ENCODE measurements at regions not wholly inside any gene's neighbourhood (a gene's known extent, or its start where the extent isn't known, plus 50 kb on each side); places are given as distances from the start of the nearest gene placed in this dataset.

DNA sequence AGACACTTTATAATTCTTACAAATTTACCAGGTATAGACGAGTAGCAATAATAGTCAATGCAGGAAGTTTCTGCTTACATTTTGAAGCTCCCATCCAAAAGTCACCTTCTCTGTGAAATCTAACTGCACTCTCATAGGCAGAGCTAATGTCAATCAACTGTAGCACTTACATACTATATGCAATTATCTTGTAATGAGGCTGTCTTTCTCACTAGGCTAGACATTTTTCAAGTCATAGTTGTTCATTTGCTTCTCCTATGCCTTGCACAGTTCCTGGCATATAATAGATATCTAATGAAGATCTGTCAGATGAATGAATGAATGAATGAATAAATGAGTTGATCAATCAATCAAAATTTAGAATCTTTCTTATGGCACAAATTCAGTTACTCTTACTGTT, 273.0 kb upstream of the DAB1 start:
- no peak overlapping the region for H3K27ac Mint-ChIP-seq
- no peaks in the 10 kb centered on the region for H3K4me1 Mint-ChIP-seq
- peaks cover 18% of the 10 kb centered on the region for H3K9me3 Mint-ChIP-seq
- peaks cover 5% of the 10 kb centered on the region for H3K27me3 Mint-ChIP-seq
- peaks cover 4% of the 10 kb centered on the region for H3K36me3 Mint-ChIP-seq
- no peak overlapping the region for H3K4me3 Mint-ChIP-seq

DNA sequence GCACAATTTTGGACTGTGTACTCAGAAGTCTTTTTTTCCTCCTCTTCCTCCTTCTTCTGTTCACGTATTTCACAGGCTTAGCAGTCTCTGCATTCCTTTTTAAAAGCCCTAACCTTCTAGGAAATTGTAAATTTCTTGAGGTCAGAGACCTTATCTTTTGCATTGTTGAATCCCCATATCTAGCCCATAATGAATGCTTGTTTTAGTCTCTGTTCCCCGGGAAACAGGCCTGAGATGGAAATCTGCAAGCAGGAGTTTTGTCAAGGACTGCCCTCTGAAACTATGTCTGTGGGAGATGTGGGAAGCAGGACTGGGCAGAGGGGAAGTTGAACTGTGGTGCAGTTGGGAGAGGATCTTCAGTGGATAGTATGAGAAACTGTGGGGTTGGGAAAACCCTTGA, 272.2 kb upstream of the DAB1 start:
- Mint-ChIP-seq H3K4me3 (no peak overlapping the region), H3K27me3 (peaks cover 5% of the 10 kb centered on the region), H3K9me3 (peaks cover 18% of the 10 kb centered on the region), H3K27ac (no peak overlapping the region), H3K4me1 (no peaks in the 10 kb centered on the region), H3K36me3 (peaks cover 4% of the 10 kb centered on the region)

DNA sequence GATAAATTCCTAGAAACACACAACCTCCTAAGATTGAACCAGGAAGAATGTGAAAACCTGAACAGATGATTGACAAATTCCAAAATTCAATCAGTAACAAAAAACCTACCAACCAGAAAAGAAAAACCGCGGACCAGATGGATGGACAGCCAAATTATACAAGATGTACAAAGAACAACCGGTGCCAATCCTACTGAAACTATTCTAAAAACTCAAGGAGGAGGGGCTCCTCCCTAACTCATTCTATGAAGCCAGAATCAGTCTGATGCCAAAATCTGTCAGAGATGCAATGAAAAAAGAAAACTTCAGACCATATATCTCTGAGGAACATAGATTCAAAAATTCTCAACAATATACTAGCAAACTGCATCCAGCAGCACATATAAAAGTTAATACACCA, 262.4 kb upstream of the DAB1 start:
- peaks cover 38% of the 10 kb centered on the region for H3K9me3 Mint-ChIP-seq
- no peaks in the 10 kb centered on the region for H3K27me3 Mint-ChIP-seq
- H3K4me1 Mint-ChIP-seq = no peaks in the 10 kb centered on the region
- H3K4me3 Mint-ChIP-seq = no peak overlapping the region
- H3K27ac Mint-ChIP-seq = no peak overlapping the region
- no peaks in the 10 kb centered on the region for H3K36me3 Mint-ChIP-seq

DNA sequence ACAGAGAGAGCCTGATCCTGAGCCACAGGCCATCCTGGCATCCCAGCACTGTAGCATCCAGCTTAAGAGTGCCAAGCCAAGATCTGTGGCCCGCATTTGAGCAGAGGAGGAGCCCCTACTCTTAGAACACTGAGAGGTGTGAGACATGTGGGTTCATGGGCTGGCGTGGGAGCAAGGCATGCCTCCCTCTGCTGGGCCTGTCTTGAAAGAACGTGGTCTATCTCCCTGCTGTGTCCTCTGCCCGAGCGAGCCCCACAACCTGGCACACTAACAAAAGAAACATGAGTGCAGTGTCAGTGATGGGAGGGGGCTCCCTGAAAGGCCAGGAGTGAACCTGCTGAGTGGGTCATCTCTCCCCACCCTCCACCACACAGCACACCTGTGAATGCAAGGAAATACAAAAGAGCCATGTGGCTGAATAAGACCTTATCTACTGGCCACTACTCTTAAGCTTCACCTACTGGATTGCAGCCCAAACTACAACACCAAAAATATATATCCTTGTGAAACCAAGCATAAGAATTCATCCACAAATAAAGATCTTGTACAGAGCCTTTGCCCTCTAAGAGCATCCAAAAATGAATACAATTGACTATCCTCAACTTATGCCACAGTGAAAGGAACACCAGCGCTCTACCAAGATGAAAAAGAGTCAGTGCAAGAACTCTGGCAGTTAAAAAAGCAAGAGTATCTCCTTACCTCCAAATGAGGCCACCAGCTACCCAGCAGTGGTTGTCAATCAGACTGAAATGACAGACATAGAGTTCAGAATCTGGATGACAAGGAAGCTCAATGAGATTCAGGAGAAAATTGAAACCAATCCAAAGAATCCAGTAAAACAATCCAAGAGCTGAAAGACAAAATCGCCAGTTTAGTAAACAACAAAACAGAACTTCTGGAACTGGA, 259.4 kb upstream of the DAB1 start:
- Mint-ChIP-seq H3K9me3 (peaks cover 28% of the 10 kb centered on the region), H3K27ac (no peak overlapping the region), H3K27me3 (peaks cover 3% of the 10 kb centered on the region), H3K4me3 (no peak overlapping the region), H3K4me1 (no peaks in the 10 kb centered on the region), H3K36me3 (no peaks in the 10 kb centered on the region)

DNA sequence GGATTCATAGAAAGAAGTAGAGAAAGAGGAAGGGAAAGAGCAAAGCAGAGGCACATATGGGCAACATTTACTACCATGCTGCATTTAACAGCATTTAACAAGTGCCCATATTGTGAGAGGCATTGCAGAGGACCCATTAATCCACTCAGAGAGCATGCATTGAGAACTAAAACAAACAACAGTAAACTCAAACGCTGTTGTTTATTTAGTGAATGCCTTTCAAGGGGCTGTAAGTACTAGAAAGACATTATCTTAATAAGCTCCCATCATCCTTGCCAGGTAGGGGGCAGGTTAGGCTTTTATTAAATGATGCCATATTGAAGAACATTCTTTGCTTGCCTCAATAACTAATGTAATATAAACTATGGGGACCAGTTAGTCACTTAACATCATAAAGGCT, 254.3 kb upstream of the DAB1 start:
- H3K27me3 Mint-ChIP-seq = peaks cover 3% of the 10 kb centered on the region
- no peak overlapping the region for H3K4me3 Mint-ChIP-seq
- no peaks in the 10 kb centered on the region for H3K9me3 Mint-ChIP-seq
- no peaks in the 10 kb centered on the region for H3K36me3 Mint-ChIP-seq
- no peaks in the 10 kb centered on the region for H3K4me1 Mint-ChIP-seq
- H3K27ac Mint-ChIP-seq = no peak overlapping the region

DNA sequence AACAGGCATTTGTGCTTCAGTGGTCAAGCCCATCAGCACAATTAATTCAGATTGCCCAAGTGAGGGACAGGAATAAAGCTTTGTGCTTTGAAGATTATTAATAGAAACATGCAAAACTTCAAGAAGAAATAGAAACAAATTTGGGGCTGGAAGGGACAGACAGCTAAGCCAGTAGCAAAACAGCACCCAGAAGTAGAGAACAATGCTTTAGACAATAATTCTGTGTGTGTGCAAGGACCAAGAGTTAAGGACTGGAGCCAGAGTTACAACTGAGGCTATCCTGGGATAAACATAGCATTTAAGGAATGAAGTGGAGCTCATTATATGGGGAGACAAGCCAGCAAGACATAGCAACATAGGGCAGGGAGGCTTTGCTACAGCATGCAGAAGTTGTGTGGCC, 251.9 kb upstream of the DAB1 start:
- peaks cover 3% of the 10 kb centered on the region for H3K27me3 Mint-ChIP-seq
- H3K4me1 Mint-ChIP-seq = no peaks in the 10 kb centered on the region
- H3K27ac Mint-ChIP-seq = no peak overlapping the region
- no peaks in the 10 kb centered on the region for H3K9me3 Mint-ChIP-seq
- no peak overlapping the region for H3K4me3 Mint-ChIP-seq
- no peaks in the 10 kb centered on the region for H3K36me3 Mint-ChIP-seq

DNA sequence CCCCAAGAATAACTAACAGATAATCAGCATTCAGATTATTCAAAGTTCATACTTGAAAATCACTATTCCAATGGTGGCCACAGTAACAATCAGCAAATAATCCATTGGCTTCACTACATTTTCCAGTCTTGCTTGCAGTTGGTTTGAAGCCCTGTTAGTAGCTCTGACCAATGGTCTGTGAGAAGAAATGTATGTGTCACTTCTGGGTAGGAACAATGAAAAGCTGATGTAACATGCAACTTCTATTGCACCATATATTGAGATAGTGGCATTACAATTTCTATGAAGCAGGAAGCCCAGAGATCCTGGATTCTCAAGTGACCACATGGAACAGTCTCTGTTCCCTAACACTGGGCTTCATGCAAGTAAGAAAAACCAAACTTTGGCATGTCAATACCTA, 250.9 kb upstream of the DAB1 start:
- no peaks in the 10 kb centered on the region for H3K36me3 Mint-ChIP-seq
- no peak overlapping the region for H3K4me3 Mint-ChIP-seq
- no peak overlapping the region for H3K27ac Mint-ChIP-seq
- H3K27me3 Mint-ChIP-seq = peaks cover 3% of the 10 kb centered on the region
- H3K9me3 Mint-ChIP-seq = no peaks in the 10 kb centered on the region
- no peaks in the 10 kb centered on the region for H3K4me1 Mint-ChIP-seq

DNA sequence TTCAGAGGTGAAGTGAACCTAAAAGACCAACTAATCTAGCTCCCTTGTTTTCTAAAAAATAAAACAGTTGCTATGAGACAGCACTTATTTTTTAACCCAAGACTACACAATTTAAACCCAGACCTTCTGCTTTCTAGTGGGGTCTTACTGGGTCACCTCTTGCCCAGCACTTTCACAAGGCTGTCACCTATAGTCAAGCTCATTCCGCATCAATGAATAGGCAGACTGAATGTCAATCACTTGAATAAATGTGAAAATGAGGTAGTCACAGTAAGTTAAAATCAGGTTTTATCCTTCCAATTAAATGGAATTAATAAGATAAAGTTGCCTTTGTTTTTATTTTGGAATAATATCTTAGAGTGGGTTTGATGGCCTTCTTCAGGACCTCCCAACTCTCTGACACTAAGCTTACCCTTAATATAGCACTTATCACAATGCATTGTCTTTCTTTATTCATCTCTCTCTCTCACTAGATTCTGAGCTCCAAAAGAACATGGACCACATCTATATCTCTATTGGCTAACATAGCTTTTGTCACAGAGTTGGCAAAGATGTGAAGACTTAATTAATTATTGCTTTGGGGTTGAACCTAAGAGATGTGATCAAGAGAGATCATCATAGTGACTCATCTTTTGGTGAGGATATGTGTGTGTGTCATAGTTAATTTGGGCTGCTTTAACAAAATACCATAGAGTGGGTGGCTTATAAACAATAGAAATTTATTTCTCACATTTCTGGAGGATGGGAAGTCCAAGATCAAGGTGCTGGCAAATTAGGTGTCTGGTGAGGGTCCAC, 248.7 kb upstream of the DAB1 start:
- no peak overlapping the region for H3K27ac Mint-ChIP-seq

DNA sequence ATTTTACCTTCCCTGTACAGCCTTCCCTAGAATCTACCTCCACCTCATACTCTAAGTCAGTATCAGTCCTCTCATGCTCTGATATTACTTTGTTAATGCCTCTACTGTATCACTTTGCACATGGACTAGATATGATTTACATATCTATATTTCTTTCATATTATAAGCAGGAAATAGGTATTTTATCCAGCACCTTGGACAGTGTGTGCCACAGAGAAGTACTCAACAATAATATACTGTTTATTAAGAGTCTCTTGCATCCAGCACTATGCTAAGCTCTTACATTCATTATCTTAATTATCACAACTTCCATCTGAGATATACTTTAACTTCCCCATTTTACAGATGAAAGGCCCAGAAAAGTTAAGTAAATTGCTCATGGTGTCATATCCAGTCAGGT, 247.9 kb upstream of the DAB1 start:
- no peaks in the 10 kb centered on the region for H3K9me3 Mint-ChIP-seq
- H3K4me3 Mint-ChIP-seq = no peak overlapping the region
- H3K27ac Mint-ChIP-seq = no peak overlapping the region
- H3K27me3 Mint-ChIP-seq = peaks cover 3% of the 10 kb centered on the region
- no peaks in the 10 kb centered on the region for H3K36me3 Mint-ChIP-seq
- no peaks in the 10 kb centered on the region for H3K4me1 Mint-ChIP-seq

More for the DNA sequence above, 248.7 kb upstream of the DAB1 start:
- no peak overlapping the region for H3K4me3 Mint-ChIP-seq
- no peaks in the 10 kb centered on the region for H3K36me3 Mint-ChIP-seq
- no peaks in the 10 kb centered on the region for H3K4me1 Mint-ChIP-seq
- no peaks in the 10 kb centered on the region for H3K27me3 Mint-ChIP-seq
- no peaks in the 10 kb centered on the region for H3K9me3 Mint-ChIP-seq

DNA sequence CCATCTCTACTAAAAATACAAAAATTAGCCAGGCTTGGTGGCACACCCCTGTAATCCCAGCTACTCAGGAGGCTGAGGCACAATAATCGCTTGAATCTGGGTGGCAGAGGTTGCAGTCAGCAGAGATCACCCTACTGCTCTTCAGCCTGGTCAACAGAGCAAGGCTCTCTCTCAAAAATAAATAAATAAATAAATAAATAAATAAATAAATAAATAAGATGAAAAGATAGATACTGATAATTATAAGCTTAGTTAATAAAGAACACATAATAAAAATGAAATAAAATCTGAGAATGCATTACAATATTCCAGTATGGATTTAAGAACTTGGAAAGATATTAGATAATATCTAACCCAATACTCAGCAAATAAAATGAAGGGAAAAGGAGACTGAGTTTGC, 235.9 kb upstream of the DAB1 start:
- Mint-ChIP-seq H3K4me1 (no peaks in the 10 kb centered on the region), H3K9me3 (no peaks in the 10 kb centered on the region), H3K27ac (no peak overlapping the region), H3K27me3 (no peaks in the 10 kb centered on the region), H3K36me3 (no peaks in the 10 kb centered on the region), H3K4me3 (no peak overlapping the region)

DNA sequence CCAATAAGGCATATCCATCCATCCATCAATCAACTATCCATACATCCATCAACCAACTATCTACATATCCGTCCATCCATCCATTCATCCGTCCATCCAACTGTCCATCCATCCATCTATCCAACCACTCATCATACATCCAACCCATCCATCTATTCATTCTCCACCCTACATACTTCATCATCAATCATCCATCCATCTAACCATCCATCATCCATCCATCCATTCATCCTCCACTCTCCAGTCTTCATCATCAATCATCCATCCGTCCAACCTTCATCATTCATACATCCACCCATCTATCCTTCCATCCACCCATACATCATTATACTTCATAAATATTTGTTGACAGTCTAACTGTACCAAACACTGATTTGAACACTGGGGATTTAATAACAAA, 231.3 kb upstream of the DAB1 start:
- no peaks in the 10 kb centered on the region for H3K9me3 Mint-ChIP-seq
- H3K27me3 Mint-ChIP-seq = no peaks in the 10 kb centered on the region
- no peak overlapping the region for H3K27ac Mint-ChIP-seq
- H3K4me3 Mint-ChIP-seq = no peak overlapping the region
- no peaks in the 10 kb centered on the region for H3K4me1 Mint-ChIP-seq
- H3K36me3 Mint-ChIP-seq = no peaks in the 10 kb centered on the region

DNA sequence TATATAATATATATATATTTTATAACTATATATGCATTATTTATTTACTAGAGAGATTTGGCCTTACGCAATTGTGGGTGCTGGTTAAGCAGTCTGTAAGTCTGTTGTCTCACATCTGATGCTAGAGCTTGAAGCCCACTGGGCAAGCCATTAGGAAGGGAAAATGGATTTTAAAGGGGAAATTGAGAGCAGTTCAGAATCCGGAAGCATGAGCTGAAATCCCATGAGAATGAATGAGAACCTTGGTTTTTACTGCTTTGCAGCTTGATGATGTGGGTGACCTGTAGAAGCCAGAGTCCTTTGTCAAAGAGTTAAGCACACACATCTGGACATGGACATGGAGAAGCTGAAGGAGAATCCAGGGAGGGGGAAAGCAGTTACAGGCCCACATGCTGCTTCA, 220.8 kb upstream of the DAB1 start:
- H3K36me3 Mint-ChIP-seq = no peaks in the 10 kb centered on the region
- no peaks in the 10 kb centered on the region for H3K4me1 Mint-ChIP-seq
- H3K9me3 Mint-ChIP-seq = no peaks in the 10 kb centered on the region
- no peak overlapping the region for H3K27ac Mint-ChIP-seq
- H3K4me3 Mint-ChIP-seq = no peak overlapping the region
- peaks cover 7% of the 10 kb centered on the region for H3K27me3 Mint-ChIP-seq

DNA sequence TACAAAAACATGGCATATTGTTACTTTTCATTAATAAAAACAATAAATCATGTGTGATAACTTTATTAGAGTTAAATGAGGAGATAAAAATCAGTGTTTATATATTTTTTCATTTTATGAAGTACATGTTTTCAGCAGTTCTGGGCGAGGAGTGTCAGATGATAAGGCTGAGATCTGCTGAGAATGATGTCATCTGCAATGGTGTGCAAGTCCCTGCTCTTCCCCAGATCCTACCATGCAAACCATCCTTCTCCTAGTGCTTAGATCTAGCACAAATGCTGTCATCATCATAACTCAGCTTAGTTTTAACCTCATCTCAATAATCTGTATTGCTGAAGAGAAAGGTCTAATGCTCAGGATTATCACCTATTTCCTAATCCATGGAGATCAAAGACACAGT, 214.4 kb upstream of the DAB1 start:
- Mint-ChIP-seq H3K4me1 (no peaks in the 10 kb centered on the region), H3K9me3 (no peaks in the 10 kb centered on the region), H3K4me3 (no peak overlapping the region), H3K27me3 (peaks cover 15% of the 10 kb centered on the region), H3K36me3 (no peaks in the 10 kb centered on the region), H3K27ac (no peak overlapping the region)

DNA sequence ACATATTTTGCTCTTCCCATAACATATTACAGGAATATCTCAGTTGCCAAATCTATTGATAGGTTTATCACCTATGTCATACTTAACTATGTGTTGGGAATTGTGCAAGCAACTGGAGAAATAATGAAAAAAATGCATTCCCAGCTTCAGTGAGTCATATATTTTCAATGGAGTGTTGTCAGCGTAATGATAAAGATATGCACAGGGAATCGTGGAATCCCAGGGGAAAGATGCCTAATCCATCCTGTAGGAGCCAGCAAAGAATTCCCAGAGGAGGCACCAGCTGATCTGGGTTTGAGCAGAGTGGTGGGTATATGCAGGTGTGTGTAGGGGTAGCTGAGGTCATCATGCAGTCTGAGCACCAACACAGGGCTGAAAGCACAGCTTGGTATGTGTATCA, 213.3 kb upstream of the DAB1 start:
- no peak overlapping the region for H3K27ac Mint-ChIP-seq
- no peaks in the 10 kb centered on the region for H3K4me1 Mint-ChIP-seq
- H3K9me3 Mint-ChIP-seq = no peaks in the 10 kb centered on the region
- no peaks in the 10 kb centered on the region for H3K36me3 Mint-ChIP-seq
- peaks cover 17% of the 10 kb centered on the region for H3K27me3 Mint-ChIP-seq
- no peak overlapping the region for H3K4me3 Mint-ChIP-seq

DNA sequence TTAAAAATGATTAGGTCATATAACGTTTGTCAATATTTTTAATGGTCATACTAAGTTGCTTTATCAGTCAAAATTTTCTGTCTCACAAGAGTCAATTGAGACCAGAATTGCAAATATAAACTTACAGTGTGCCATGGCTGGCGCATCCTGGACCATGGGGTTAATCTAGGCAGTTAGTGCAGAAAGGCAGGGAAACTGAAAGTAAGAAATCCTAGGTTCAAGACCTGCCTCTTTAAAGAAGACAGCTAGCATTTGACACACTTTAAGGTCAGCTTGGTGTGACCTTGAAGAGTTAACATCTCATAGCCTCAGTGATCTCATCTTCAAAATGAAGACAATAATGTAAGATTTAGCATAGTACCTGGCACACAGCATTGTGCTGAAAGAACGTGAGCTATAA, 210.0 kb upstream of the DAB1 start:
- Mint-ChIP-seq H3K36me3 (no peaks in the 10 kb centered on the region), H3K4me3 (no peak overlapping the region), H3K27me3 (peaks cover 12% of the 10 kb centered on the region), H3K4me1 (no peaks in the 10 kb centered on the region), H3K9me3 (no peaks in the 10 kb centered on the region), H3K27ac (no peak overlapping the region)

DNA sequence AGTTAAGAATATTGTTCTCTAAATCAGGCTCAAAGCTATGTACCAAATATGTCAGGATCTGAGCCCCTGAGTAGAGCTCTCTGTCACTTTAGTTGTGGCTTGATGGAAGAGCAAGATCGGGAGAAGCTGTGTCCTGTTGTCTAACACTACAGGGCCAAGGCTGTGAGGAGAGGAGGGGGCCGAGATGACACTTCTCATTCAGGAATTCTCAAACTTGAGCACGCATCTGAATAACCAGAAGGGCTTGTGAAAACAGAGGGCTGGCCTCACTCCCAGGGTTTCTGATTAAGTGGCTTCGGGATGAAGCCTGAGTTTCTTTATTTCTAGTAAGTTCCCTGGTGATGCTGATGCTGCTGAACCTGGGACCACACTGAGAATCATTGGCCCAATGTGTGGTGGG, 209.2 kb upstream of the DAB1 start:
- Mint-ChIP-seq H3K4me3 (no peak overlapping the region), H3K27ac (no peak overlapping the region), H3K4me1 (no peaks in the 10 kb centered on the region), H3K27me3 (peaks cover 12% of the 10 kb centered on the region), H3K36me3 (no peaks in the 10 kb centered on the region), H3K9me3 (no peaks in the 10 kb centered on the region)
